ENCODE measurements at regions not wholly inside any gene's neighbourhood (a gene's known extent, or its start where the extent isn't known, plus 50 kb on each side); places are given as distances from the start of the nearest gene placed in this dataset.

DNA sequence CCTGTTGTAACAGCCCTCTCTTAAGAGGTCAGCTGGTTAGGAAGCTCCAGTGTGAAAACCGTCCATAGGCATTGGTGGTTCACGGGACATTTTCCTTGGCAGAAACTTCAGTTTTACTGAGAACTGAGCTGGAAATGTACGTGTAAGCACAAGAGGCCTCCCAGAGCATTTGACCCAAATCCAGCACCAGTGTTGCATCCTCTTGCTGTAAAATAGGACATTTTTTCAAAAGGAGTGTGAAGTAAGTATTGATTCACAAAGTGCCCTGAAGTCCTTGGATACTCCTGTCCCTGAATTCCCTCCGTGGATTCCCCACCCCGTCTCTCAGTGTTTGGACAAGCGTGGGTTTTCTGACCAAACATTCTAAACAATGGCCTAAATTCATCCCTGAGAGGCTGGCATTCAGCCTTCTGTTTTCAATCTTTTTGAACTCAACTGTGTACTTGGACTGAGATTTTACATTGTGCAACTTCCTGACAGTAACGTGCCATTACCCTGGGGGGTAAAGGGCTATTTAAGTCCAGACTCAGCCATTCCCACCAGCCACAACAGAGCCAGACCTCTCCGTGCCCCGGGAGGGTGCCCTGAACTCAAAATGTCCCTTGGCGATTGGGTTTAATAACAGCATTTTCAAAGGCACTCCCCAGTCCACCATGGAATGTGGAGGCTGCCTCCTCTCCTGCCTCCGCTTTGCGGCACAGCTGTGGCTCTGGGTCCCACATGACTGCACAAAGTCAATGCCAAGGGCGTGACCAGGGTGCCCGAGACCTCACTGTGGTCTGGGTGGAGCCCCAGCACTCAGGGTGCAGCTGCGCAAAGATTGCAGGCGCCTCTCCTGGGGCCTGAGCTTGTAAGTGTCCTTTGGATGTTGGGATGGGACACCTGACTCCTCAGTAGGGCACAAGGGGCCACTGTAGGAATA, 92.7 kb upstream of the AFDN start:
- Mint-ChIP-seq H3K36me3 (ENCODE audit: low read depth) (no peaks in the 10 kb centered on the region), H3K9me3 (no peaks in the 10 kb centered on the region), H3K27me3 (ENCODE audit: low read depth) (peaks cover 3% of the 10 kb centered on the region), H3K27ac (no peak overlapping the region), H3K4me3 (ENCODE audit: low read depth) (no peak overlapping the region), H3K4me1 (ENCODE audit: low read depth) (no peaks in the 10 kb centered on the region)
- intact Hi-C loops (cut with micrococcal nuclease): no loop called here
- DNase-seq (ENCODE audit: low spot score): no peak

DNA sequence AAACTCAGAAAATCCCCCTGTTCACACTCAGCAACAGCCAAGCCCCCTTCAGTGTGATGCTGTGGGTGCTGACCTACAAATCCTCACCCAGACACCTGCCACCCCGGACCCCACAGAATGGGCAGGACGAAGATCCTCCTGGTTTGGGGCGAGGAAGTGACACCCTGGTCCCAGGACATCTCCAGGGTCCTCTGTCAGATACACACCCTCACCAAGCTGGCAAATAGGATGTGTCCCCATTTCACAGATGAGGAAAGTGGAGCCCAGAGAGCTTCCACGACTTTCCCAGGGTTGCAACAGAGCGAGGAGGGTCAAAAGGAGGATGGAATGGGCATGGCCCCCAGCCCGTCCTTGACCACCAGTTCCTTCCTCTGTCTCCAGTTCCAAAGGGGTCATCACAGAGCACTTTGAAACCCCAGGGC, 92.0 kb upstream of the AFDN start:
- DNase-seq (ENCODE audit: low spot score): no peak
- H3K4me3 Mint-ChIP-seq (ENCODE audit: low read depth): no peak overlapping the region
- intact Hi-C loops (cut with micrococcal nuclease): no loop called here
- H3K27me3 Mint-ChIP-seq (ENCODE audit: low read depth): peaks cover 3% of the 10 kb centered on the region
- no peaks in the 10 kb centered on the region for H3K9me3 Mint-ChIP-seq
- no peak overlapping the region for H3K27ac Mint-ChIP-seq
- no peaks in the 10 kb centered on the region for H3K4me1 Mint-ChIP-seq (ENCODE audit: low read depth)
- no peaks in the 10 kb centered on the region for H3K36me3 Mint-ChIP-seq (ENCODE audit: low read depth)

DNA sequence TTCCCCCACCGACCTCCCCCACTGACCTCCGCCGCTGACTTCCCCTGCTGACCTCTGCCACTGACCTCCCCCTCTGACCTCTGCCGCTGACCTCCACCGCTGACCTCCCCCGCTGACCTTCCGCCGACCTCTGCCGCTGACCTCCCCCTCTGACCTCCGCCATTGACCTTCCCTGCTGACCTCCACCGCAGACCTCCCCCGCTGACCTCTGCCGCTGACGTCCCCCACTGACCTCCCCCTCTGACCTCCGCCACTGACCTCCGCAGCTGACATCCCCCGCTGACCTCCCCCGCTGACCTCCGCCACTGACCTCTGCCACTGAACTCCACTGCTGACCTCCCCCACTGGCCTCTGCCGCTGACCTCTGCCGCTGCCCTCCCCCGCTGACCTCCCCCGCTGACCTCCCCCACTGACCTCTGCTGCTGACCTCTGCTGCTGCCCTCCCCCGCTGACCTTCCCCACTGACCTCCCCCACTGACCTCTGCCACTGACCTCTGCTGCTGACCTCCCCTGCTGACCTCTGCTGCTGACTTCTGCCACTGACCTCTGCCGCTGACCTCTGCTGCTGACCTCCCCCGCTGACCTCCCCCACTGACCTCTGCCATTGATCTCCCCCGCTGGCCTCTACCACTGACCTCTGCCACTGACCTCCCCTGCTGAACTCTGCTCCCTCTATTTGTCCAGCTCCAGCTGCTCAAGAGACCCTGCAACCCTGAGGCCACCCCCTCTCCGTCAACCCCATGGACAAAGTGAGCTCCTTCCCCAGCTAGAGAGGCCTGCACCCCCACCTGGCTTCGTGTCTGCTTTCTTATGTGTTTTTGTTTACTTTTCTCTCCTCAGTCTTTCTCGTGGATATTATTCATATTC, 91.4 kb upstream of the AFDN start:
- no peak overlapping the region for H3K27ac Mint-ChIP-seq
- no peak for DNase-seq (ENCODE audit: low spot score)
- intact Hi-C loops (cut with micrococcal nuclease): no loop called here
- peaks cover 3% of the 10 kb centered on the region for H3K27me3 Mint-ChIP-seq (ENCODE audit: low read depth)
- H3K9me3 Mint-ChIP-seq: no peaks in the 10 kb centered on the region
- H3K36me3 Mint-ChIP-seq (ENCODE audit: low read depth): no peaks in the 10 kb centered on the region
- no peaks in the 10 kb centered on the region for H3K4me1 Mint-ChIP-seq (ENCODE audit: low read depth)
- H3K4me3 Mint-ChIP-seq (ENCODE audit: low read depth): no peak overlapping the region

DNA sequence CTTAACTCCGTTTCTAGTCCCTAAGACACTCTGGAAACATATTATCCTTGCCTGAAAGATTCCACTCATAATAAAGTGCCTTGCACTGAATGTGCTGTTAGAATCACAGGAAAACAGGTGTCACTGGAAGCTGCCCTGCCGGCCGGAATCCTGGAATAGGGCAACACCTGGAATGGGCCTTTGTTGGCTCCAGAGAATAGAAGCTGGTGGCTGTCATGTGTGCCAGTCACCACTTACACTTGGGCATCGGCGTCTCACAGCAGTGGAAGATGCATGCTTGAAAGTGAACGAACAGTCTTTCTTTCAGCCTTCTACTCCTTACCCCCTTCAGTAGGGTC, 90.8 kb upstream of the AFDN start:
- Mint-ChIP-seq H3K4me1 (ENCODE audit: low read depth) (no peaks in the 10 kb centered on the region), H3K4me3 (ENCODE audit: low read depth) (no peak overlapping the region), H3K9me3 (no peaks in the 10 kb centered on the region), H3K27ac (no peak overlapping the region), H3K36me3 (ENCODE audit: low read depth) (no peaks in the 10 kb centered on the region), H3K27me3 (ENCODE audit: low read depth) (peaks cover 3% of the 10 kb centered on the region)
- no peak for DNase-seq (ENCODE audit: low spot score)
- intact Hi-C loops (cut with micrococcal nuclease): no loop called here

DNA sequence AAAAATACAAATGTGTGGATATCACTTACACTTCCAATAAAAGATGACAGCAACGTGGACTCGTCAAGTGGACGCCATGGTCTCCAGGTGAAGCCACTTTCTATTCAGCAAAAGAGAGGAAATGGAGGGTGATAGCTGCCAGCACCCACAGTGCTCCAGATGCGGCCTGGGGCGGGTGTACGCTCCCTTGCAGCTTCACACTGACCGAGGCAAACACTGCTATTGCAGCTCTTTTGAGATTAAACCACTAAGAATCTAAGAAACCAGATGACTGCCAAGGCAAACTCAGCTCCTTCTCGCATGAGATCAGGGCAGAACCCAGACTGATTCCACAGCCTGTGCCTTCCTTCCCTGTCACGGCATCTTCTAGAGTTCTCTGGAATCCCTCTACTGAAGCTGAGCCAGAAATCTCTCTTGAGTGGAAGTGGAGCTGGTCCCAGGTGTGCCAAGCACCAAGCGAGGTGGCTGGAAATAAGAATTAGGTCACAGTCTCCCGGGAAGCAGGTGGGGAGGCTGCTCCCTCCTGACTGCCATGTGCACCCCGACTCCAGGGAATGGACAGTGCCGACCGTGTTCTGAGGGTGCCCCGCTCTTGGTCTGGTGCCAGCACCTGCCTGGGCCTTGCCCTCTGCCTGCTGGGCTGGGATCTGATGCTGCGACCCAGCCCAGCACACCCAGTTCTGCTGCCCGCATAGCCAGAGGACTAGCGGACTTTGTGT, 90.1 kb upstream of the AFDN start:
- Mint-ChIP-seq H3K4me3 (ENCODE audit: low read depth) (no peak overlapping the region), H3K4me1 (ENCODE audit: low read depth) (no peaks in the 10 kb centered on the region), H3K36me3 (ENCODE audit: low read depth) (no peaks in the 10 kb centered on the region), H3K27me3 (ENCODE audit: low read depth) (peaks cover 4% of the 10 kb centered on the region), H3K9me3 (no peaks in the 10 kb centered on the region), H3K27ac (no peak overlapping the region)
- no peak for DNase-seq (ENCODE audit: low spot score)
- intact Hi-C loops (cut with micrococcal nuclease): no loop called here

DNA sequence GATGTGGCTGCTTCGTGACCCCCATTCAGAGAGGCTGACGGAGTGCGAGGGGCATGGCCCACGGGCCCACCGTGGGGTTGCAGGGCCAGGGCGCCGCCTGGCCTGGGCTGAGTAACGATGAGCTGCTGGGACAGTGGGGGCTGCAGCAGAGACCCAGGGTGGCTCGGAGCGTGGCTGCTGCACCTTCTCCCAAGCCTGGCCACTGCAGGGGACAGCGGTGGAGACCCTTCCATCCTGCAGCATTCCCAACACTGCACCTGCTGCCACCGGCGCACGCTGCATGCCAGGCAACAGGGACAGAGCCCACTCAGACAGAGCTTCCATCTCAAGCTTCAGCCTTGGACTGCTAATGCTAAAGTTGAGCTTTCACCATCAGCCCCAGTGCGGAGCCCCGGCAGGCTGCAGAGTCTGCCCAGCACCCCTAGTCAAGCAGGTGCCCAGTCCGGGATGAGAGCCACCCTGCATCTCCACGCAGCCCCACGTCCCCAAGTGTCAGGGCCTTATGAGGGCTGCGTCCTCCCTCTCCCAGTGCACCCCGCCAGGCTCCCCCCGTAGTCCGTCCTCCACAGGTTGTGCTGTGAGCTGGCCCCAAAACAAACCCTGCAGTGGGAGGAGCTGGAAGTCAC, 89.4 kb upstream of the AFDN start:
- intact Hi-C loops (cut with micrococcal nuclease): no loop called here
- Mint-ChIP-seq H3K9me3 (no peaks in the 10 kb centered on the region), H3K4me3 (ENCODE audit: low read depth) (no peak overlapping the region), H3K27ac (no peak overlapping the region), H3K4me1 (ENCODE audit: low read depth) (no peaks in the 10 kb centered on the region), H3K27me3 (ENCODE audit: low read depth) (peaks cover 4% of the 10 kb centered on the region), H3K36me3 (ENCODE audit: low read depth) (no peaks in the 10 kb centered on the region)
- no peak for DNase-seq (ENCODE audit: low spot score)

DNA sequence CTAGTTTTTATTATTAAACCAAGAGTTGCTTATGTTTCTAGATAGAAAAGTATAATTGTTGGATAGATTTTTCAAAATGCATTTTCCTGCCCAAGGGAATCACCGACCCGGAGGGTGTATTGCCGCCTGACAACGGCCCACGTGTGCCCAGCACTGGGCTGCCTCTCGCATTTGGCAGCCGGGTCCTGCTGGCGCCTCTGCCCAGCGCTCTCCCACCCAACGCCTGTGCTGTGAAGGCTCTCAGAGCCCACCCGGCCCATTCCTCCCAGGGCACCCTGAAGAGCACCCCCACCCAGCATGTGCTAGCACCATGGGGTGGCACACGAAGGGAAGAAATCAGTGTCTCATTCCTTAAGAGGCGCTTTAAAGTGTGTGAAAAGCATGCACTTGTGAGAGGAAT, 88.3 kb upstream of the AFDN start:
- no peak overlapping the region for H3K4me3 Mint-ChIP-seq (ENCODE audit: low read depth)
- no peaks in the 10 kb centered on the region for H3K9me3 Mint-ChIP-seq
- H3K27me3 Mint-ChIP-seq (ENCODE audit: low read depth): peaks cover 4% of the 10 kb centered on the region
- intact Hi-C loops (cut with micrococcal nuclease): no loop called here
- no peak for DNase-seq (ENCODE audit: low spot score)
- H3K4me1 Mint-ChIP-seq (ENCODE audit: low read depth): no peaks in the 10 kb centered on the region
- no peak overlapping the region for H3K27ac Mint-ChIP-seq
- no peaks in the 10 kb centered on the region for H3K36me3 Mint-ChIP-seq (ENCODE audit: low read depth)

DNA sequence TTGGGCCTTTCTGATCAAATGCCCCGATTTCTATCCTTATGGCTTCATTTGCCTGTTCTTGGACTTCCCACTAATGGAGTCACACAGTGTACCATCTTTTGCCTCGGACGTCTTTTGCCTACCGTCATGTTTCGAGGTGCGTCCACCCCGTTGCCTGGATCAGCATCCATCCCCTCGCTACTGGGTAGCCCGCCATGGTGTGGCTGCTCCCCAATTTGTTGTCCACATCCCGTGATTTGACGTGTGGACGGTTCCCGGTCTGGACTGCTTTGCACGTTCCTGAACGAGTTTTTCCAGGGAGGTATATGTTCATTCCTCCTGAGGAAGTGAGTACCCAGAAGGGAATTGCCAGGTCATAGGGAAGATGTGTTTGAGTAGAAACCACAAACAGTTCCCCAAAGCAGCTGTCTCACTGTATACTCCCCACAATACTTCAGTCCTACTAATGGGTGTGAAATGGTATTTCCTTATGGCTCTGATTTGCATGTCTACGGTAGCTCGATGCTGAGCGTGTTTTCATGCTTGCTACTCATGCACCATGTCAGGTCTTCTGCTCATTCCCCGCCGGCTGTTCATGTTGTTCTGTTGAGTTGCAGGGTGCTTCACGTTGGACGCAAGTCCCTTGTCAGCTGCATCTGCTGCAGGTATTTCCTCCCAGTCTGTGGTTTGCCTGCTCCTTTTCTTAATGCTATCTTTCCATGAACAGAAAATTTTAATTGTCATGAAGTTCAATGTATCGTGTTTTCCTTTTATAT, 86.8 kb upstream of the AFDN start:
- H3K4me1 Mint-ChIP-seq (ENCODE audit: low read depth): no peaks in the 10 kb centered on the region
- intact Hi-C loops (cut with micrococcal nuclease): no loop called here
- DNase-seq (ENCODE audit: low spot score): no peak
- H3K4me3 Mint-ChIP-seq (ENCODE audit: low read depth): no peak overlapping the region
- no peak overlapping the region for H3K27ac Mint-ChIP-seq
- H3K9me3 Mint-ChIP-seq: no peaks in the 10 kb centered on the region
- peaks cover 3% of the 10 kb centered on the region for H3K27me3 Mint-ChIP-seq (ENCODE audit: low read depth)
- no peaks in the 10 kb centered on the region for H3K36me3 Mint-ChIP-seq (ENCODE audit: low read depth)

DNA sequence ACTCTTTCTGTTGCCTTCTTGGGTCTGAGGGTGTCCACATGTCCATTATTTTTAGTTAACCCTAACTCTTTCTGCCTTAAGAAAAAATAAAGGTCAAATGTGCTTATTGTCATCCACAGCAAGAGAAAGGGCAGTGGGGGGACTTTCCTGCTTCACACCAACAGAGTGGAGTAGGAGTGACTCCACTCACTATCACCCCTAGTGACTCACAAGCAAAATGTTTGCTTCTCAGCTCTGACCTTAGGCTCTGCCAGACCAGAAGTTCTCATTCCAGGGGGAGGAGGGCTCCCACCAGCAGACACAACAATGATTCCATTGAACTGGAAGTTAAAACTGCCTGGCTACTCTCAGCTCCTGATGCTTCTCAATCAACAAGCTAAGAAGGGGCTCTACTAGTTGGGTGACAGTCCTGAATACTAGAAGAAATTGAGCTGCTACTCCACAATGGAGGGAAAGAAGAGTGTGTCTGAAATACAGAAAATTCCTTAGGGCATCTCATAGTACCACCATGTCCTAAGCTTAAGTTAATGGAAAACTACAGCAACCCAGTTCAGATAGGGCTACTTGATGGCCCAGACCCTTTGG, 83.9 kb upstream of the AFDN start:
- intact Hi-C loops (cut with micrococcal nuclease): no loop called here
- H3K4me1 Mint-ChIP-seq (ENCODE audit: low read depth): no peaks in the 10 kb centered on the region
- H3K27me3 Mint-ChIP-seq (ENCODE audit: low read depth): peaks cover 2% of the 10 kb centered on the region
- DNase-seq (ENCODE audit: low spot score): no peak
- H3K9me3 Mint-ChIP-seq: no peaks in the 10 kb centered on the region
- H3K27ac Mint-ChIP-seq: no peak overlapping the region
- no peak overlapping the region for H3K4me3 Mint-ChIP-seq (ENCODE audit: low read depth)
- no peaks in the 10 kb centered on the region for H3K36me3 Mint-ChIP-seq (ENCODE audit: low read depth)

DNA sequence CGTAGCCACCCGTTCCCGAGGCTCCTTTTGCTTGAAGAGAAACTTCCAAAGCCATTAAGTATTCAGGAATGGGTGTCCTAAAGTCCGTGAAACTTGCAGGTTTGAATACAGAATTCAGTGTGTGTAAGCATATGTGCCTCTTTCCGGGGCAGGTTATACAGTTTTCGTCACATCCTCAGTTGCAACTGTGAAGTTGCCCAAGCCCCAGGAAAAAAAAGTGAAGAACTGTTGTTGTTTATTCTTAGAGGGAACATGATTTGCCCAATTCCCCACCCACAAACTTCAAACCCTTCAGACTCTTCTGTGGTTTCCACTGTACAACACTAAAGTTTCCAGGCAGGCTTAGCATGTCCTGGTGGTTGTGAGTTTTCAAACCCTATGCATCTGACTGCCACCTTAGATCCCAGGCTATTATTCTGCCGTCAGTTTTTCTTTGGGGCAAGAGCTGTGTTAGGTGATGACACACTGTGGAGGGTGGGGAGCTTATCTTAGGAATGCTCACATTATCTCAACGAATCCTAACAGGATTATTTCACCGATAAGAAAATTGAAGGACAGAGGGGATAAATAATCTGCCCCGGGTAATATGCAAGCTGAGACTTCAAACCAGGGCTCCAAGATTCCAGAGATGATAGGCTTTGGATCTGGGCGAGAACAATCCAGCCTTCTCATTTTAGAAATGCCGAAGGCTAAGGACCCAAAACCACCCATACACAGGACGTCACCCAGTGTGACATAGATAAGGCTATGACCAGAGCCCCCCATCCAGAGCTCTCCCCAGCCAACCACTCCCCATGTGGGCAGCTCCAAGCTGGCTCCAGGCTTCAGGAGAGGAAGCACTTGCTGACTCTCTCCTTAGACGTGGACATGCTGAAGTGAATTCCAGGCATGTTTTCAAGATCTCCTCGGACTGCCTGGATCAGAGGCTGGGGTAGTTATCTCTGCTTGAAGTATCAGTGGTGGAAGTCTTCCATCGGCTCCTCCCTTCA, 81.7 kb upstream of the AFDN start:
- H3K27me3 Mint-ChIP-seq (ENCODE audit: low read depth): peaks cover 2% of the 10 kb centered on the region
- H3K9me3 Mint-ChIP-seq: no peaks in the 10 kb centered on the region
- no peaks in the 10 kb centered on the region for H3K4me1 Mint-ChIP-seq (ENCODE audit: low read depth)
- H3K4me3 Mint-ChIP-seq (ENCODE audit: low read depth): no peak overlapping the region
- no peak for DNase-seq (ENCODE audit: low spot score)
- H3K36me3 Mint-ChIP-seq (ENCODE audit: low read depth): no peaks in the 10 kb centered on the region
- H3K27ac Mint-ChIP-seq: no peak overlapping the region
- intact Hi-C loops (cut with micrococcal nuclease): no loop called here

Measured in activated T-helper 2 cell treated with anti-CD3 and anti-CD28 coated beads, Interferon-gamma antibody, Interleukin-2, Interleukin-4, amounts not matched to agents 10 μg/mL and 5 μg/mL and 100 μg/mL, durations not matched to agents 14 hours and 24 hours and 36 hours (primary cell).